Loucy (cell line): ENCODE measurements at regions not wholly inside any gene's neighbourhood (a gene's known extent, or its start where the extent isn't known, plus 50 kb on each side); places are given as distances from the start of the nearest gene placed in this dataset.
"Not testable (repeated sequence)": the region's sequence is repeated elsewhere in the genome, so short reads cannot be mapped to it uniquely, and the experiment has no call there.

Source experiments
- H2AFZ ChIP-seq: fragments of 200-600 bp; sonication (generic); 2 replicates; pipeline ENCODE4 v1.6.0; 2016; ENCODE audit warnings: antibody characterized with exemption, mild to moderate bottlenecking, low read length, moderate library complexity
- H3F3A ChIP-seq: fragments of 200-600 bp; 2 replicates; pipeline ENCODE4 v1.6.0; 2016; ENCODE audit warnings: antibody characterized with exemption, low read depth, mild to moderate bottlenecking
- H3K27me3 ChIP-seq: fragments of 200-600 bp; sonication (generic); 2 replicates; pipeline ENCODE4 v1.6.1; 2014; ENCODE audit warnings: low read length, mild to moderate bottlenecking; ENCODE audit not compliant: insufficient read depth, poor library complexity, severe bottlenecking
- H3K36me3 ChIP-seq: fragments of 200-600 bp; sonication (generic); 2 replicates; pipeline ENCODE4 v1.6.1; 2016; ENCODE audit warnings: low read length; ENCODE audit not compliant: insufficient read depth
- H3K4me1 ChIP-seq: fragments of 200-600 bp; sonication (generic); 2 replicates; pipeline ENCODE4 v1.5.1; 2014; ENCODE audit warnings: low read length, mild to moderate bottlenecking; ENCODE audit not compliant: insufficient read depth, poor library complexity, severe bottlenecking
- H3K4me2 ChIP-seq: fragments of 200-600 bp; sonication (generic); 2 replicates; pipeline ENCODE4 v1.6.0; 2014; ENCODE audit warnings: antibody characterized with exemption, low read length, low read depth, mild to moderate bottlenecking; ENCODE audit not compliant: poor library complexity, severe bottlenecking
- H3K4me3 ChIP-seq: fragments of 200-600 bp; sonication (generic); 2 replicates; pipeline ENCODE4 v1.5.1; 2014; ENCODE audit warnings: low read length, mild to moderate bottlenecking, mixed read lengths; ENCODE audit not compliant: poor library complexity, severe bottlenecking
- H3K79me2 ChIP-seq: fragments of 200-600 bp; sonication (generic); 2 replicates; pipeline ENCODE4 v1.6.1; 2014; ENCODE audit warnings: low read length; ENCODE audit not compliant: insufficient read depth
- H3K9ac ChIP-seq: fragments of 200-600 bp; sonication (generic); 2 replicates; pipeline ENCODE4 v1.6.0; 2014; ENCODE audit warnings: mild to moderate bottlenecking, low read depth, low read length, moderate library complexity; ENCODE audit not compliant: poor library complexity, severe bottlenecking
- H3K9me2 ChIP-seq: fragments of 200-600 bp; sonication (generic); replicated peaks from 2 replicates; pipeline ENCODE4 v1.6.1; 2016; ENCODE audit warnings: low read depth, low read length, mixed read lengths
- H3K9me3 ChIP-seq: fragments of 200-600 bp; sonication (generic); 2 replicates; pipeline ENCODE4 v1.6.1; 2014; ENCODE audit warnings: mild to moderate bottlenecking, antibody characterized with exemption, low read length, low read depth; ENCODE audit not compliant: insufficient read depth
- H4K20me1 ChIP-seq: fragments of 200-600 bp; sonication (generic); 2 replicates; pipeline ENCODE4 v1.6.0; 2014; ENCODE audit warnings: antibody characterized with exemption, low read length, mild to moderate bottlenecking; ENCODE audit not compliant: insufficient read depth, poor library complexity, severe bottlenecking
- CTCF ChIP-seq: fragments of 200-600 bp; sonication (generic); conservative IDR thresholded peaks from 2 replicates; pipeline ENCODE4 v1.5.1; 2014; ENCODE audit warnings: mild to moderate bottlenecking, antibody characterized with exemption, low read length
- EZH2phosphoT487 ChIP-seq: fragments of 200-600 bp; IDR thresholded peaks from 2 replicates; pipeline ENCODE4 v1.6.1; 2018; ENCODE audit warnings: antibody characterized with exemption, mild to moderate bottlenecking, moderate library complexity, borderline replicate concordance

- Histone ChIP-seq H2AFZ (no peak overlapping the region), H3K9me2 (no peaks in the 10 kb centered on the region), H3F3A (no peaks in the 10 kb centered on the region), H3K36me3 (no peaks in the 10 kb centered on the region), H3K27me3 (no peaks in the 10 kb centered on the region), H3K4me3 (no peak overlapping the region), H3K9me3 (peaks cover 2% of the 10 kb centered on the region; the same call in 1 of the 2 replicates), H3K4me1 (no peaks in the 10 kb centered on the region), H4K20me1 (no peaks in the 10 kb centered on the region), H3K9ac (no peak overlapping the region), H3K79me2 (no peaks in the 10 kb centered on the region), H3K4me2 (no peak overlapping the region)
- no peak for TF ChIP-seq EZH2phosphoT487
These were observed 91.9 kb upstream of the ZFP42 start for GRCh38 chr4:187903700-187904099.

GRCh38 chr4:187908079-187908561, 87.5 kb upstream of the ZFP42 start:
- Histone ChIP-seq H4K20me1 (no peaks in the 10 kb centered on the region), H3K27me3 (no peaks in the 10 kb centered on the region), H3K9ac (no peak overlapping the region), H3K4me3 (no peak overlapping the region), H2AFZ (no peak overlapping the region), H3K4me2 (no peak overlapping the region), H3K79me2 (no peaks in the 10 kb centered on the region), H3K36me3 (no peaks in the 10 kb centered on the region), H3F3A (no peaks in the 10 kb centered on the region), H3K9me2 (no peaks in the 10 kb centered on the region), H3K9me3 (peaks cover 5% of the 10 kb centered on the region; the same call in 1 of the 2 replicates), H3K4me1 (no peaks in the 10 kb centered on the region)
- TF ChIP-seq EZH2phosphoT487 (no peak), CTCF (no peak)

GRCh38 chr4:187908731-187909130, 86.8 kb upstream of the ZFP42 start:
- H3K9me3 ChIP-seq: peaks cover 5% of the 10 kb centered on the region; the same call in 1 of the 2 replicates
- no peak overlapping the region for H2AFZ ChIP-seq
- H3K36me3 ChIP-seq: no peaks in the 10 kb centered on the region
- no peak overlapping the region for H3K4me3 ChIP-seq
- H3K27me3 ChIP-seq: no peaks in the 10 kb centered on the region
- H3F3A ChIP-seq: no peaks in the 10 kb centered on the region
- no peaks in the 10 kb centered on the region for H3K4me1 ChIP-seq
- H3K4me2 ChIP-seq: no peak overlapping the region
- H3K9ac ChIP-seq: no peak overlapping the region
- no peaks in the 10 kb centered on the region for H3K9me2 ChIP-seq
- no peak for TF ChIP-seq CTCF
- no peak for TF ChIP-seq EZH2phosphoT487
- no peaks in the 10 kb centered on the region for H4K20me1 ChIP-seq
- H3K79me2 ChIP-seq: no peaks in the 10 kb centered on the region

- Histone ChIP-seq H3K9me3 (peaks cover 9% of the 10 kb centered on the region; the same call in 1 of the 2 replicates), H2AFZ (no peak overlapping the region), H3K79me2 (no peaks in the 10 kb centered on the region), H3F3A (no peaks in the 10 kb centered on the region), H3K27me3 (no peaks in the 10 kb centered on the region), H3K9me2 (no peaks in the 10 kb centered on the region), H3K36me3 (no peaks in the 10 kb centered on the region), H3K4me2 (no peak overlapping the region), H3K4me1 (no peaks in the 10 kb centered on the region), H4K20me1 (no peaks in the 10 kb centered on the region), H3K4me3 (no peak overlapping the region), H3K9ac (no peak overlapping the region)
- TF ChIP-seq EZH2phosphoT487 (no peak), CTCF (no peak)
These were observed 84.8 kb upstream of the ZFP42 start for GRCh38 chr4:187910741-187911140.

- not testable (repeated sequence) for H3K4me3 ChIP-seq, H3K4me2 ChIP-seq, H2AFZ ChIP-seq, H3K27me3 ChIP-seq, H4K20me1 ChIP-seq, H3F3A ChIP-seq, H3K9me2 ChIP-seq, H3K79me2 ChIP-seq, H3K36me3 ChIP-seq, H3K4me1 ChIP-seq, H3K9ac ChIP-seq
- peaks cover 12% of the 10 kb centered on the region; the same call in 1 of the 2 replicates for H3K9me3 ChIP-seq
These were observed 80.2 kb upstream of the ZFP42 start for GRCh38 chr4:187915406-187915805.
